Right lobe of liver (tissue), 4 donors: ENCODE measurements at regions not wholly inside any gene's neighbourhood (a gene's known extent, or its start where the extent isn't known, plus 50 kb on each side); places are given as distances from the start of the nearest gene placed in this dataset.

Source experiments
- CTCF ChIP-seq, 4 donors: fragments of 200-600 bp in 3 of 4; fragments of 450-650 bp in 1 of 4; IDR thresholded peaks; one replicate each; pipeline versions ENCODE4 v1.5.1 to v1.8.0; 2016 to 2022; ENCODE audit warnings: antibody characterized with exemption in 4 of 4, mild to moderate bottlenecking in 2 of 4
- POLR2A ChIP-seq: fragments of 450-650 bp; IDR thresholded peaks from one replicate; pipeline ENCODE4 v1.6.1; 2017; ENCODE audit warnings: antibody characterized with exemption, mild to moderate bottlenecking
- donor health status: DM: no; HTN: no; CAD: no.
- donor health status: DM: no; HTN: no; CAD: no.
- donor health status: DM: no; HTN: yes; CAD: no.

DNA sequence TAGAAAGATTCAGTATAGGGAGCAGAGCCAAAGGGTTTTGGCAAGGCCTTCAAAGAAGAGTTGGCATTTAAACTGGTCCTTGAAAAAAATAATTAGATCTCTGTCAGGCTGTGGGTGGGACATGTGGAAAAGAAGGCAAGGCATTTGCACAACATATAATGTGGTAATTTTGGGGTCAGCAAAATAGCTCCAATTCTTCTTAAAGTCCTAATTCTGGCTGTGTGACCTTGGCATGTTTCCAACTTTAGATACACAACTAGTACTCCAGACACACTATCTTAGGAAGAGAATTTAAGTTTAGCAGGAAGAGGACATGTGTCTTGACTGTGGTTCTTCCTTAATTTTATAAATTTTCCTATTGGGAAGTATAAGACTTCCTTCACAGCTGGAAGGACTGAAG, 206.3 kb downstream of the PCDH17 start:
- TF ChIP-seq CTCF (IDR thresholded peaks at IDR 0.05) (no peak), POLR2A (no peak)
